IPS DF 6.9 (cell line): ENCODE measurements at regions not wholly inside any gene's neighbourhood (a gene's known extent, or its start where the extent isn't known, plus 50 kb on each side); places are given as distances from the start of the nearest gene placed in this dataset.

Source experiments
- DNase-seq: peaks from one replicate; pipeline ENCODE4 v3.0.0-alpha.2; 2013; ENCODE audit warnings: low read depth, low spot score
- H3K27ac ChIP-seq: one replicate; pipeline ENCODE4 v1.5.1; 2013; ENCODE audit warnings: low read length, control low read depth
- H3K27me3 ChIP-seq: 2 replicates; pipeline ENCODE4 v1.6.1; 2013; ENCODE audit warnings: mild to moderate bottlenecking, low read length; ENCODE audit not compliant: control insufficient read depth, insufficient read depth
- H3K36me3 ChIP-seq: 2 replicates; pipeline ENCODE4 v1.6.1; 2013; ENCODE audit warnings: low read length; ENCODE audit not compliant: control insufficient read depth, insufficient read depth
- H3K4me1 ChIP-seq: 2 replicates; pipeline ENCODE4 v1.6.1; 2013; ENCODE audit warnings: low read length; ENCODE audit not compliant: control insufficient read depth, insufficient read depth
- H3K4me3 ChIP-seq: 2 replicates; pipeline ENCODE4 v1.5.1; 2013; ENCODE audit warnings: mild to moderate bottlenecking, low read length
- H3K9me3 ChIP-seq: 2 replicates; pipeline ENCODE4 v1.6.1; 2013; ENCODE audit warnings: low read length, inconsistent platforms; ENCODE audit not compliant: control insufficient read depth, insufficient read depth
- WGBS: extraction: QIAGEN DNeasy Blood & Tissue Kit; methylation state at CpG from one replicate; pipeline ENCODE4 v1.1.7; 2013; ENCODE audit warnings: mixed read lengths, missing lambda C conversion rate; ENCODE audit not compliant: insufficient read length, insufficient coverage; 5-methylcytosine and 5-hydroxymethylcytosine counted together

- DNase-seq = peak; percentile 13
Measured at GRCh38 chr9:86893811-86894490, 53.4 kb downstream of the GAS1 start.

GRCh38 chr9:86892576-86892975 lies 54.7 kb downstream of the GAS1 start:
- Histone ChIP-seq H3K27ac (no peak overlapping the region), H3K27me3 (no peaks in the 10 kb centered on the region), H3K9me3 (no peaks in the 10 kb centered on the region), H3K36me3 (no peaks in the 10 kb centered on the region), H3K4me3 (no peak overlapping the region), H3K4me1 (peaks cover 2% of the 10 kb centered on the region; the same call in 1 of the 2 replicates)
- no peak for DNase-seq
- whole genome bisulfite sequencing = no CpG with 5 or more reads among the region's 3 CpGs

More at GRCh38 chr9:86893811-86894490, 53.4 kb downstream of the GAS1 start:
- Histone ChIP-seq H3K4me1 (peaks cover 2% of the 10 kb centered on the region; the same call in 1 of the 2 replicates), H3K4me3 (no peak overlapping the region), H3K27ac (no peak overlapping the region), H3K9me3 (no peaks in the 10 kb centered on the region), H3K36me3 (no peaks in the 10 kb centered on the region), H3K27me3 (no peaks in the 10 kb centered on the region)
- no CpG with 5 or more reads among the region's 6 CpGs for WGBS

GRCh38 chr9:86891886-86892437 lies 55.3 kb downstream of the GAS1 start:
- Histone ChIP-seq H3K4me3 (no peak overlapping the region), H3K27ac (no peak overlapping the region), H3K9me3 (no peaks in the 10 kb centered on the region), H3K36me3 (no peaks in the 10 kb centered on the region), H3K27me3 (no peaks in the 10 kb centered on the region), H3K4me1 (peaks cover 2% of the 10 kb centered on the region; the same call in 1 of the 2 replicates)
- WGBS = no CpG with 5 or more reads among the region's 4 CpGs
- DNase-seq = no peak

DNA sequence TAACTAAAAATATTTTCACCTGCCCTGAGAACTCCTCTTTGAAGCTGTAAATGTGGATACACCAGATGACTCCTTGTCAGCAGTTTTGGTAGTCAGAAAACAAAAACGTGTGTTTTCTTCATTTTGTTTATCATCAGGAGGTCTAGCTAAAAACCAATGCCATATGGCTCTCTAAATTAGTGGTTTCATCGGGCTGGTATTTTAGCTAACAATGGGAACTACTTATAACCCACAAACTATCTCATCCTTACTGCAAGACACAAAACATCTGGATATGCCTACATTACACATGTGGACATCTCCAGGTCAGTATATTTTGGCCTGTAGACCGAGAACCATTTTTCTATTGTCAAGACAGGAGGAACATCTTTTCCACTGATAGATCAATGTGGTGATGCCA lies 56.2 kb downstream of the GAS1 start:
- DNase-seq = no peak
- no peaks in the 10 kb centered on the region for H3K27me3 ChIP-seq
- no peaks in the 10 kb centered on the region for H3K36me3 ChIP-seq
- H3K9me3 ChIP-seq = no peaks in the 10 kb centered on the region
- no peak overlapping the region for H3K4me3 ChIP-seq
- no peak overlapping the region for H3K27ac ChIP-seq
- peaks cover 2% of the 10 kb centered on the region; the same call in 1 of the 2 replicates for H3K4me1 ChIP-seq
- WGBS = no CpG with 5 or more reads among the region's 3 CpGs

DNA sequence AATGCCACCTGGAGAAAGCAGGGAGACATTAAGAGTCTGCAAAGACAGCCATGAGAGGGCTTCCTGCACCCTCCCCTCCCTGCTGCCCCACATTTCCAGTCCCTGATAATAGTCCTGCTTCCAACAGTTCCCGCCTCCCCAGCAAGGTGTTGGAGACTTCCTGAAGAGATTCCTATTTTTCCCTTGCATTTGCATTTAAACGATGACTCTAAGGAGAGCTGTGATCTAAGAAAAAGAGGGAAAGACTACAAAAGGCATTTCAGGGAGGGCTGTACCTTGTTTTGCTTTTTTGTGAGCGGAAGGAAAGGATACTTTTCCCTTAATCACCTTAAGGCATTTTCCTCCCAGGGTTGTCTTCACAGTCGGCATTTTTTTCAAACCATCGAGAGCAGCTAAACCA lies 62.1 kb downstream of the GAS1 start:
- H3K4me1 ChIP-seq = peaks cover 2% of the 10 kb centered on the region; the same call in 1 of the 2 replicates
- no peaks in the 10 kb centered on the region; the same call in 1 of the 2 replicates for H3K27me3 ChIP-seq
- no peak overlapping the region for H3K27ac ChIP-seq
- DNase-seq = peak; percentile 7
- no peaks in the 10 kb centered on the region for H3K9me3 ChIP-seq
- no CpG with 5 or more reads among the region's 5 CpGs for WGBS
- H3K36me3 ChIP-seq = no peaks in the 10 kb centered on the region
- no peak overlapping the region for H3K4me3 ChIP-seq

GRCh38 chr9:86876621-86877196 lies 70.6 kb downstream of the GAS1 start:
- DNase-seq = no peak
- no peaks in the 10 kb centered on the region for H3K9me3 ChIP-seq
- H3K27ac ChIP-seq = no peak overlapping the region
- no peak overlapping the region for H3K4me3 ChIP-seq
- no peaks in the 10 kb centered on the region for H3K36me3 ChIP-seq
- H3K4me1 ChIP-seq = no peaks in the 10 kb centered on the region
- H3K27me3 ChIP-seq = no peaks in the 10 kb centered on the region; the same call in 1 of the 2 replicates
- WGBS = 100% methylated on average over 2 of the region's 13 CpGs

- no peak for DNase-seq
- H3K36me3 ChIP-seq = no peaks in the 10 kb centered on the region
- no peak overlapping the region for H3K27ac ChIP-seq
- H3K4me1 ChIP-seq = no peaks in the 10 kb centered on the region
- no peaks in the 10 kb centered on the region for H3K27me3 ChIP-seq
- WGBS = no CpG with 5 or more reads among the region's 2 CpGs
- no peak overlapping the region for H3K4me3 ChIP-seq
- no peaks in the 10 kb centered on the region for H3K9me3 ChIP-seq
Measured at GRCh38 chr9:86868616-86869015, 78.7 kb downstream of the GAS1 start.

- Histone ChIP-seq H3K27ac (no peak overlapping the region), H3K4me3 (no peak overlapping the region), H3K9me3 (no peaks in the 10 kb centered on the region), H3K27me3 (no peaks in the 10 kb centered on the region), H3K36me3 (no peaks in the 10 kb centered on the region), H3K4me1 (no peaks in the 10 kb centered on the region)
- no CpG with 5 or more reads among the region's 5 CpGs for WGBS
- no peak for DNase-seq
Measured at GRCh38 chr9:86867804-86868313, 79.4 kb downstream of the GAS1 start.

DNA sequence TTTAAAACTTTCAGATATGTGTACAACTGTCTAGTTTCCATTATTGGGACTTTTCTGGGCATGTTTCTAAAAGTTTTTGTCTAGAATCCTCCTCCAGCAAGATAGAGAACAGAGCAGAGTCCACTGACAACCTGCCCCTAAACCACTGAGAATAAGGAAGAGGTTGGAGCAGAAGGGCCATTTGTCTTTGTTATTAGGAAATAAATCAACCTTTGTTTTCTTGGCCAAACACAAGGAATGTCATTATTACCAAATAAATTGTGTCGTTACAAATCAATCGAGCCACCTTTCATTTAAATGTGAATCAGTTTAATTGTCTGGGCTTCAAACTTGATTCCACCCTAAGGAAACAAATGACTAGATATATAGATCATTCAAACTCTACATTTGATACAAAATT lies 81.4 kb downstream of the GAS1 start:
- H3K4me3 ChIP-seq = no peak overlapping the region
- H3K27me3 ChIP-seq = no peaks in the 10 kb centered on the region
- H3K9me3 ChIP-seq = no peaks in the 10 kb centered on the region
- H3K27ac ChIP-seq = no peak overlapping the region
- no CpG with 5 or more reads among the region's 2 CpGs for WGBS
- H3K4me1 ChIP-seq = no peaks in the 10 kb centered on the region
- H3K36me3 ChIP-seq = no peaks in the 10 kb centered on the region
- no peak for DNase-seq

DNA sequence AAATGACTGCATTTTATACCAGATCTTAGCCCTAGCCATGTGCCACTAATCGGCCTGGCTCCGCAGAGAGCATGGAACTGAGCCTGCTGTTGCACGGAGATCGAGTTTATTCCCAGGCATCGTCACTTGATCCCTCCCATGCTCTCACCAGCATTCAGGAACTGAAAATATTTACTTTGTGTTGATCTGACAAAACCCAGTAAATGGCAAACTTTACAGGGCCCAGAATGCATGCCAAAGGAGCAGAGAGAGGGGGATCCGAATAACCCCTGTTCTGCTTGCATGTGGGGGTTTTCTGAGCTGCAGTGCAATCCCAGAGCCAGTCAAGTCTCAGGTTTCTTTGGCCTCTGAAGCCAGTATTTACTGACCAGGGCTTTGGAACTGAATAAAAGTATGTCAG lies 87.3 kb downstream of the GAS1 start:
- Histone ChIP-seq H3K27ac (no peak overlapping the region), H3K27me3 (no peaks in the 10 kb centered on the region; the same call in 1 of the 2 replicates), H3K4me3 (no peak overlapping the region), H3K9me3 (no peaks in the 10 kb centered on the region), H3K36me3 (no peaks in the 10 kb centered on the region), H3K4me1 (peaks cover 2% of the 10 kb centered on the region; the same call in 1 of the 2 replicates)
- WGBS = no CpG with 5 or more reads among the region's 6 CpGs
- no peak for DNase-seq
